Type B pancreatic cell (in vitro differentiated cells): ENCODE measurements at regions not wholly inside any gene's neighbourhood (a gene's known extent, or its start where the extent isn't known, plus 50 kb on each side); places are given as distances from the start of the nearest gene placed in this dataset.

ENCODE experiments used
- DNase-seq: peaks from one replicate; pipeline ENCODE4 v3.0.0; 2021; ENCODE audit warnings: mixed read lengths; ENCODE audit not compliant: unreplicated experiment; ENCODE audit errors: extremely low spot score
- H3K27ac Mint-ChIP-seq: 2 replicates; pipeline ENCODE4 v1.8.0; 2021; ENCODE audit warnings: mild to moderate bottlenecking, mixed read lengths
- H3K27me3 Mint-ChIP-seq: 2 replicates; pipeline ENCODE4 v1.8.0; 2021; ENCODE audit warnings: mixed read lengths
- H3K36me3 Mint-ChIP-seq: 2 replicates; pipeline ENCODE4 v1.8.0; 2021; ENCODE audit warnings: mixed read lengths
- H3K4me1 Mint-ChIP-seq: one replicate; pipeline ENCODE4 v1.8.0; 2021; ENCODE audit warnings: mixed read lengths; ENCODE audit not compliant: unreplicated experiment
- H3K4me3 Mint-ChIP-seq: 2 replicates; pipeline ENCODE4 v1.8.0; 2021; ENCODE audit warnings: mild to moderate bottlenecking, mixed read lengths
- H3K9me3 Mint-ChIP-seq: 2 replicates; pipeline ENCODE4 v1.8.0; 2021; ENCODE audit warnings: mixed read lengths
- CTCF ChIP-seq: fragments of 200-600 bp; sonication (generic); conservative IDR thresholded peaks from 2 replicates; pipeline ENCODE4 v1.5.0; 2021; ENCODE audit warnings: antibody characterized with exemption, mild to moderate bottlenecking

GRCh38 chr18:60176259-60176658, 196.3 kb downstream of the MC4R start:
- no peak for DNase-seq
- no peaks in the 10 kb centered on the region for H3K9me3 Mint-ChIP-seq
- no peak for TF ChIP-seq CTCF
- no peaks in the 10 kb centered on the region for H3K27me3 Mint-ChIP-seq
- no peaks in the 10 kb centered on the region for H3K36me3 Mint-ChIP-seq
- no peaks in the 10 kb centered on the region for H3K4me1 Mint-ChIP-seq
- H3K27ac Mint-ChIP-seq: no peak overlapping the region
- no peak overlapping the region for H3K4me3 Mint-ChIP-seq

GRCh38 chr18:60174832-60175231, 197.7 kb downstream of the MC4R start:
- DNase-seq: no peak
- no peaks in the 10 kb centered on the region for H3K27me3 Mint-ChIP-seq
- H3K36me3 Mint-ChIP-seq: no peaks in the 10 kb centered on the region
- no peaks in the 10 kb centered on the region for H3K4me1 Mint-ChIP-seq
- no peaks in the 10 kb centered on the region for H3K9me3 Mint-ChIP-seq
- H3K27ac Mint-ChIP-seq: no peak overlapping the region
- no peak for TF ChIP-seq CTCF
- no peak overlapping the region for H3K4me3 Mint-ChIP-seq

- H3K27ac Mint-ChIP-seq: no peak overlapping the region
- H3K36me3 Mint-ChIP-seq: no peaks in the 10 kb centered on the region
- H3K4me3 Mint-ChIP-seq: no peak overlapping the region
- no peaks in the 10 kb centered on the region for H3K4me1 Mint-ChIP-seq
- no peak for TF ChIP-seq CTCF
- H3K27me3 Mint-ChIP-seq: no peaks in the 10 kb centered on the region
- no peak for DNase-seq
- no peaks in the 10 kb centered on the region for H3K9me3 Mint-ChIP-seq
Measured at GRCh38 chr18:60172030-60172429, 200.5 kb downstream of the MC4R start.

- Mint-ChIP-seq H3K4me3 (no peak overlapping the region), H3K27ac (no peak overlapping the region), H3K27me3 (peaks cover 2% of the 10 kb centered on the region), H3K36me3 (no peaks in the 10 kb centered on the region), H3K4me1 (no peaks in the 10 kb centered on the region), H3K9me3 (no peaks in the 10 kb centered on the region)
- no peak for DNase-seq
- no peak for TF ChIP-seq CTCF
Measured at GRCh38 chr18:60163622-60164021, 209.0 kb downstream of the MC4R start.

- H3K9me3 Mint-ChIP-seq: no peaks in the 10 kb centered on the region
- no peak overlapping the region for H3K27ac Mint-ChIP-seq
- no peak for DNase-seq
- no peak overlapping the region for H3K4me3 Mint-ChIP-seq
- no peaks in the 10 kb centered on the region for H3K36me3 Mint-ChIP-seq
- no peaks in the 10 kb centered on the region for H3K4me1 Mint-ChIP-seq
- peaks cover 2% of the 10 kb centered on the region for H3K27me3 Mint-ChIP-seq
- TF ChIP-seq CTCF: no peak
Measured at GRCh38 chr18:60162388-60162787, 210.2 kb downstream of the MC4R start.

- Mint-ChIP-seq H3K27ac (no peak overlapping the region), H3K4me1 (peaks cover 4% of the 10 kb centered on the region), H3K27me3 (no peaks in the 10 kb centered on the region), H3K36me3 (no peaks in the 10 kb centered on the region), H3K4me3 (no peak overlapping the region), H3K9me3 (no peaks in the 10 kb centered on the region)
- TF ChIP-seq CTCF: no peak
- no peak for DNase-seq
Measured at GRCh38 chr18:60157810-60158209, 214.8 kb downstream of the MC4R start.
